Karpas-422 (cell line): ENCODE measurements at regions not wholly inside any gene's neighbourhood (a gene's known extent, or its start where the extent isn't known, plus 50 kb on each side); places are given as distances from the start of the nearest gene placed in this dataset.

ENCODE experiments used
- DNase-seq: peaks from one replicate; pipeline ENCODE4 v3.0.0-alpha.2; 2015
- H2AFZ ChIP-seq: fragments of 200-600 bp; sonication (generic); 2 replicates; pipeline ENCODE4 v1.6.1; 2014; ENCODE audit warnings: antibody characterized with exemption, low read length, mixed read lengths
- H3K27ac ChIP-seq: fragments of 200-600 bp; sonication (generic); 2 replicates; pipeline ENCODE4 v1.5.1; 2014; ENCODE audit warnings: mild to moderate bottlenecking, low read length, moderate library complexity
- H3K27me3 ChIP-seq: fragments of 200-600 bp; sonication (generic); 2 replicates; pipeline ENCODE4 v1.6.1; 2014; ENCODE audit warnings: low read length, mixed read lengths
- H3K36me3 ChIP-seq: fragments of 200-600 bp; sonication (generic); 2 replicates; pipeline ENCODE4 v1.6.1; 2014; ENCODE audit warnings: low read length, mixed read lengths; ENCODE audit not compliant: insufficient read depth
- H3K4me1 ChIP-seq: fragments of 200-600 bp; sonication (generic); 2 replicates; pipeline ENCODE4 v1.6.1; 2014; ENCODE audit warnings: mild to moderate bottlenecking, low read length, mixed read lengths
- H3K4me2 ChIP-seq: fragments of 200-600 bp; sonication (generic); 2 replicates; pipeline ENCODE4 v1.6.1; 2014; ENCODE audit warnings: low read length, low read depth, mild to moderate bottlenecking; ENCODE audit not compliant: poor library complexity, severe bottlenecking
- H3K4me3 ChIP-seq: fragments of 200-600 bp; sonication (generic); 2 replicates; pipeline ENCODE4 v1.5.1; 2014; ENCODE audit warnings: mild to moderate bottlenecking, antibody characterized with exemption, low read length, mixed read lengths
- H3K79me2 ChIP-seq: fragments of 200-600 bp; sonication (generic); 2 replicates; pipeline ENCODE4 v1.6.1; 2014; ENCODE audit warnings: mild to moderate bottlenecking, low read length, mixed read lengths
- H3K9ac ChIP-seq: fragments of 200-600 bp; sonication (generic); 2 replicates; pipeline ENCODE4 v1.6.0; 2014; ENCODE audit warnings: low read length
- H3K9me2 ChIP-seq: fragments of 200-600 bp; sonication (generic), shearing (Covaris generic); replicated peaks from 2 replicates; pipeline ENCODE4 v1.6.0; 2014; ENCODE audit warnings: mild to moderate bottlenecking, low read length, moderate library complexity; ENCODE audit not compliant: insufficient read depth
- H3K9me3 ChIP-seq: fragments of 300-700, 200-600 bp; sonication (generic); 2 replicates; pipeline ENCODE4 v1.6.1; 2014; ENCODE audit warnings: low read length, mixed read lengths
- H4K20me1 ChIP-seq: fragments of 200-600 bp; sonication (generic); 2 replicates; pipeline ENCODE4 v1.6.1; 2014; ENCODE audit warnings: mild to moderate bottlenecking, antibody characterized with exemption, low read length, low read depth; ENCODE audit not compliant: insufficient read depth

GRCh38 chr20:22264917-22265316 is 319.5 kb downstream of the FOXA2 start:
- DNase-seq = no peak
- no peak overlapping the region for H3K9ac ChIP-seq
- no peaks in the 10 kb centered on the region for H3K9me3 ChIP-seq
- H3K79me2 ChIP-seq = no peaks in the 10 kb centered on the region
- no peaks in the 10 kb centered on the region for H3K9me2 ChIP-seq
- H2AFZ ChIP-seq = no peak overlapping the region
- H3K36me3 ChIP-seq = no peaks in the 10 kb centered on the region
- H3K4me2 ChIP-seq = no peak overlapping the region
- H3K27me3 ChIP-seq = no peaks in the 10 kb centered on the region
- no peak overlapping the region for H3K4me3 ChIP-seq
- no peaks in the 10 kb centered on the region for H4K20me1 ChIP-seq
- H3K27ac ChIP-seq = no peak overlapping the region
- H3K4me1 ChIP-seq = peaks cover 27% of the 10 kb centered on the region

- Histone ChIP-seq H3K79me2 (no peaks in the 10 kb centered on the region), H3K4me2 (peak overlapping the region; percentile 41), H3K27me3 (no peaks in the 10 kb centered on the region), H3K9ac (peak overlapping the region; percentile 48), H2AFZ (peak overlapping the region; percentile 17; the same call in 1 of the 2 replicates), H3K9me2 (no peaks in the 10 kb centered on the region), H3K4me1 (peaks cover 33% of the 10 kb centered on the region), H3K27ac (peak overlapping the region; percentile 67), H3K36me3 (no peaks in the 10 kb centered on the region), H3K4me3 (peak overlapping the region; percentile 17; the same call in 1 of the 2 replicates), H3K9me3 (no peaks in the 10 kb centered on the region), H4K20me1 (no peaks in the 10 kb centered on the region)
- no peak for DNase-seq
These were observed 323.9 kb downstream of the FOXA2 start for GRCh38 chr20:22260506-22260905.

- H3K4me2 ChIP-seq = no peak overlapping the region
- DNase-seq = peak; percentile 15
- H3K4me3 ChIP-seq = no peak overlapping the region
- H3K27me3 ChIP-seq = no peaks in the 10 kb centered on the region
- no peak overlapping the region for H3K9ac ChIP-seq
- peaks cover 25% of the 10 kb centered on the region for H3K4me1 ChIP-seq
- no peaks in the 10 kb centered on the region for H3K79me2 ChIP-seq
- H2AFZ ChIP-seq = no peak overlapping the region
- H3K9me2 ChIP-seq = no peaks in the 10 kb centered on the region
- H3K27ac ChIP-seq = no peak overlapping the region
- H3K36me3 ChIP-seq = no peaks in the 10 kb centered on the region
- H3K9me3 ChIP-seq = no peaks in the 10 kb centered on the region
- H4K20me1 ChIP-seq = no peaks in the 10 kb centered on the region
These were observed 326.5 kb downstream of the FOXA2 start for GRCh38 chr20:22257912-22258311.

GRCh38 chr20:22248051-22248667 is 336.2 kb downstream of the FOXA2 start:
- H3K9me3 ChIP-seq = no peaks in the 10 kb centered on the region
- peaks cover 9% of the 10 kb centered on the region for H3K4me1 ChIP-seq
- no peaks in the 10 kb centered on the region for H3K79me2 ChIP-seq
- H3K36me3 ChIP-seq = no peaks in the 10 kb centered on the region
- H3K9me2 ChIP-seq = no peaks in the 10 kb centered on the region
- no peak overlapping the region for H3K9ac ChIP-seq
- peak; percentile 52 for DNase-seq
- no peak overlapping the region for H3K27ac ChIP-seq
- H3K27me3 ChIP-seq = no peaks in the 10 kb centered on the region
- H4K20me1 ChIP-seq = no peaks in the 10 kb centered on the region
- no peak overlapping the region for H3K4me3 ChIP-seq
- no peak overlapping the region for H2AFZ ChIP-seq
- no peak overlapping the region for H3K4me2 ChIP-seq

- Histone ChIP-seq H3K4me1 (peaks cover 3% of the 10 kb centered on the region; the same call in 1 of the 2 replicates), H3K27me3 (no peaks in the 10 kb centered on the region), H3K9ac (no peak overlapping the region), H3K4me2 (no peak overlapping the region), H3K9me2 (no peaks in the 10 kb centered on the region), H3K79me2 (no peaks in the 10 kb centered on the region), H3K36me3 (no peaks in the 10 kb centered on the region), H4K20me1 (no peaks in the 10 kb centered on the region), H2AFZ (no peak overlapping the region), H3K9me3 (no peaks in the 10 kb centered on the region), H3K4me3 (no peak overlapping the region), H3K27ac (no peak overlapping the region)
- no peak for DNase-seq
These were observed 339.2 kb downstream of the FOXA2 start for GRCh38 chr20:22245139-22245538.

GRCh38 chr20:22243067-22243466 is 341.3 kb downstream of the FOXA2 start:
- H3K27ac ChIP-seq = no peak overlapping the region
- no peak overlapping the region for H3K4me3 ChIP-seq
- DNase-seq = no peak
- no peaks in the 10 kb centered on the region for H3K27me3 ChIP-seq
- no peaks in the 10 kb centered on the region for H3K9me2 ChIP-seq
- no peaks in the 10 kb centered on the region for H3K36me3 ChIP-seq
- H3K9ac ChIP-seq = no peak overlapping the region
- no peaks in the 10 kb centered on the region for H3K79me2 ChIP-seq
- H2AFZ ChIP-seq = no peak overlapping the region
- no peaks in the 10 kb centered on the region for H3K9me3 ChIP-seq
- peaks cover 3% of the 10 kb centered on the region; the same call in 1 of the 2 replicates for H3K4me1 ChIP-seq
- no peak overlapping the region for H3K4me2 ChIP-seq
- H4K20me1 ChIP-seq = no peaks in the 10 kb centered on the region

- Histone ChIP-seq H3K4me1 (peaks cover 3% of the 10 kb centered on the region; the same call in 1 of the 2 replicates), H3K4me3 (no peak overlapping the region), H3K36me3 (no peaks in the 10 kb centered on the region), H2AFZ (no peak overlapping the region), H3K9me2 (no peaks in the 10 kb centered on the region), H3K9ac (no peak overlapping the region), H3K27me3 (no peaks in the 10 kb centered on the region), H3K79me2 (no peaks in the 10 kb centered on the region), H3K9me3 (no peaks in the 10 kb centered on the region), H4K20me1 (no peaks in the 10 kb centered on the region), H3K27ac (no peak overlapping the region), H3K4me2 (no peak overlapping the region)
- no peak for DNase-seq
These were observed 342.8 kb downstream of the FOXA2 start for GRCh38 chr20:22241609-22242008.

- Histone ChIP-seq H3K27ac (no peak overlapping the region), H3K4me3 (no peak overlapping the region), H3K27me3 (no peaks in the 10 kb centered on the region; the same call in 1 of the 2 replicates), H3K9me2 (no peaks in the 10 kb centered on the region), H3K9me3 (no peaks in the 10 kb centered on the region), H3K4me2 (peak overlapping the region; percentile 17), H3K36me3 (no peaks in the 10 kb centered on the region), H3K4me1 (peaks cover 17% of the 10 kb centered on the region), H3K79me2 (no peaks in the 10 kb centered on the region), H4K20me1 (no peaks in the 10 kb centered on the region), H3K9ac (no peak overlapping the region), H2AFZ (no peak overlapping the region)
- no peak for DNase-seq
These were observed 351.4 kb downstream of the FOXA2 start for GRCh38 chr20:22232923-22233322.
